Coronary artery (tissue), 2 donors: ENCODE measurements at regions not wholly inside any gene's neighbourhood (a gene's known extent, or its start where the extent isn't known, plus 50 kb on each side); places are given as distances from the start of the nearest gene placed in this dataset.

ENCODE experiments used
- DNase-seq: peaks from one replicate; pipeline ENCODE4 v3.0.0-alpha.2; 2017; ENCODE audit warnings: low spot score
- H3K27ac ChIP-seq, 2 donors: fragments of 200-600 bp; sonication (generic); one replicate each; pipeline ENCODE4 v1.5.1; 2016 to 2019
- H3K4me3 ChIP-seq: fragments of 200-600 bp; sonication (generic); 2 replicates; pipeline ENCODE4 v1.5.1; 2016; ENCODE audit warnings: mild to moderate bottlenecking, moderate library complexity
- TF ChIP-seq, protein P1 (sequence below): fragments of 200-600 bp; sonication (generic); IDR thresholded peaks from one replicate; pipeline ENCODE4 v1.5.1; 2019; ENCODE audit warnings: antibody characterized with exemption

DNA sequence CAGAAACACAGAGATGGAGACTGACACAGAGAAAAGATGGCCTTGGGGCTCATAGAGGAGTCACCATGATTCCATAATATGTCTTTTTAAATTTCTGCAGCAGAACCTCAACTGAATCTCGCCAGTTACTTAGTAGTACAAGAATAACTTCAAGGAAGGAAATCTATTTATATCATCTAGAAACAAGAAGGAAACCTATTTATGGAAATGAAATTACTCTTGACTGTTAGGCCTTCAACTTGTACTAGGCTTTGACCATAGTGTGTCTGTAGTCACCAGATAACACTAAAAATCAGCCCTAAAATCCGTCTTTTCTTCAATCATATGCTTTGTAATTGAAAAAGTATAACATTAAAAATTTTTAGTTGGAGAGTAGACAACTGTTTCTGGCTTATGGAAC, 740.4 kb downstream of the TRIML1 start:
- Histone ChIP-seq H3K4me3 (no peak overlapping the region), H3K27ac (no peak overlapping the region)
- TF ChIP-seq, protein P1, sequence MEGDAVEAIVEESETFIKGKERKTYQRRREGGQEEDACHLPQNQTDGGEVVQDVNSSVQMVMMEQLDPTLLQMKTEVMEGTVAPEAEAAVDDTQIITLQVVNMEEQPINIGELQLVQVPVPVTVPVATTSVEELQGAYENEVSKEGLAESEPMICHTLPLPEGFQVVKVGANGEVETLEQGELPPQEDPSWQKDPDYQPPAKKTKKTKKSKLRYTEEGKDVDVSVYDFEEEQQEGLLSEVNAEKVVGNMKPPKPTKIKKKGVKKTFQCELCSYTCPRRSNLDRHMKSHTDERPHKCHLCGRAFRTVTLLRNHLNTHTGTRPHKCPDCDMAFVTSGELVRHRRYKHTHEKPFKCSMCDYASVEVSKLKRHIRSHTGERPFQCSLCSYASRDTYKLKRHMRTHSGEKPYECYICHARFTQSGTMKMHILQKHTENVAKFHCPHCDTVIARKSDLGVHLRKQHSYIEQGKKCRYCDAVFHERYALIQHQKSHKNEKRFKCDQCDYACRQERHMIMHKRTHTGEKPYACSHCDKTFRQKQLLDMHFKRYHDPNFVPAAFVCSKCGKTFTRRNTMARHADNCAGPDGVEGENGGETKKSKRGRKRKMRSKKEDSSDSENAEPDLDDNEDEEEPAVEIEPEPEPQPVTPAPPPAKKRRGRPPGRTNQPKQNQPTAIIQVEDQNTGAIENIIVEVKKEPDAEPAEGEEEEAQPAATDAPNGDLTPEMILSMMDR = no peak
- DNase-seq = no peak

DNA sequence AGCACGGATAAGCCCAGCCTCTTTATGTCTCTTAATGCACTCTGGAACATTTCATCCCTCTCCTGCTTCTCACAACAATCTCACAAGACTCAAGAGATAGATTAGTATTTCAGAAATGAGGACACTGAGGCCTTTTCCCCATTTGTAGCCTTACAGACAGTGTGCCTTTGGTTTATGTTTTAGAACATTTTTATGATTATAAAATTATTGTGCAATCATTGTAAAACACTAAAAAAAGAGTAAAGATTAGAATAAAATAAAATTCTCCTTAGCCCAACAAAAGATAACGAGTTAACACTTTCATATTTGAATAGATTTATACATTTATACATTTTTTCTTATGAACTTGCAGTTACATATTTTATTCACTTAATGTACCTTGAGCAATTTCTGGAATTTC, 748.7 kb downstream of the TRIML1 start:
- H3K27ac ChIP-seq = no peak overlapping the region
- no peak for DNase-seq
- TF ChIP-seq, protein P1 = no peak

DNA sequence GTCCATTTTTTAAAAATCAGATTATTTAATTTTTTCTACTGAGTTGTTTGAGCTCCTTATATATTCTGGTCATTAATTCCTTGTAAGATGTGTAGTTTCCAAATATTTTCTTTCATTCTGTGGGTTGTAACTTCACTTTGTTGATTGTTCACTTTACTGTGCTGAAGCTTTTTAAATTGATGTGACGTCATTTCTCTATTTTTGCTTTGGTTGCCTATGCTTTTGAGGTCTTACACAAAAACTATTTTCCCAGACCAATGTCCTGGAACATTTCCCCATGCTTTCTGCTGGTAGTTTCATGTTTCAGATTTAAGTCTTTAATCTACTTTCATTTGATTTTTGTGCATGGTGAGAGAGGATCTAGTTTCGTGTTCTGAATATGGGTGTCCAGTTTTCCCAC, 753.6 kb downstream of the TRIML1 start:
- DNase-seq = no peak
- H3K4me3 ChIP-seq = no peak overlapping the region
- TF ChIP-seq, protein P1 = no peak
- no peak overlapping the region for H3K27ac ChIP-seq

More for the DNA sequence above, 748.7 kb downstream of the TRIML1 start:
- no peak overlapping the region for H3K4me3 ChIP-seq

DNA sequence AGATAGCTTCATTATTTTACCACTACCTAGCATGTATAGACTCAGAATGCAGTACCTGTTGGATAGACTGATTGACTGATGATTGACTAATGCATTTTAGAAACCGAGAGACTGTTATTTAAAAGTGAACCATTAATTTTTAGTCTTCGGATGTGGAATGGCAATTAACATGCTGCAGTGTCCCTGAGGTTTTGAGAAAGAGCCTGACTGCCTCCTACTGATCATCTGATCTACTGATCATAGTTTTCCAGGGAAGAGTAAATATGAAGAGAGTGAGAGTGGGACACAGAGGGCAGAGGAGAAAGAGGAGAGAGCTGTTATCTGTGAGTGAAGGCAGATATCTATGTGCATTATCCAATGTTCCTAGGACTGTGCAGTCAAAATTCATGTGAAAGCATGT, 764.7 kb downstream of the TRIML1 start:
- Histone ChIP-seq H3K4me3 (no peak overlapping the region), H3K27ac (no peak overlapping the region)
- TF ChIP-seq, protein P1 = no peak
- no peak for DNase-seq

DNA sequence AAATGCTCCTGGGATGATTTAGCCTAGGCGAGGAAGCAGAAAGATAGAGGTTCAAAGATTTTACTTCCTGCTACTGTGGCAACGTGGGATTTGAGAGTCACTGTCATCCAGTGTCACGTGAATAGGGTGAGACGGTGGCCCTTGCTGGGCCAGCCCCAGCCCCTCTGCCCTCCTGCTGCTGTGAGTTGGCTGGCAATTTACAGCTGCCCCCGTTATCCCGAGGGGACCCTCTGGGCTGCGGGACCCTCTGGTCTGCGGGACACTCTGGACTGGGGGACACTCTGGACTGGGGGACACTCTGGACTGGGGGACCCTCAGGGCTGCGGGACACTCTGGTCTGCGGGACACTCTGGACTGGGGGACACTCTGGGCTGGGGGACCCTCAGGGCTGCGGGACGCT, 765.4 kb downstream of the TRIML1 start:
- Histone ChIP-seq H3K4me3 (no peak overlapping the region), H3K27ac (no peak overlapping the region)
- DNase-seq = no peak
- TF ChIP-seq, protein P1 = no peak

DNA sequence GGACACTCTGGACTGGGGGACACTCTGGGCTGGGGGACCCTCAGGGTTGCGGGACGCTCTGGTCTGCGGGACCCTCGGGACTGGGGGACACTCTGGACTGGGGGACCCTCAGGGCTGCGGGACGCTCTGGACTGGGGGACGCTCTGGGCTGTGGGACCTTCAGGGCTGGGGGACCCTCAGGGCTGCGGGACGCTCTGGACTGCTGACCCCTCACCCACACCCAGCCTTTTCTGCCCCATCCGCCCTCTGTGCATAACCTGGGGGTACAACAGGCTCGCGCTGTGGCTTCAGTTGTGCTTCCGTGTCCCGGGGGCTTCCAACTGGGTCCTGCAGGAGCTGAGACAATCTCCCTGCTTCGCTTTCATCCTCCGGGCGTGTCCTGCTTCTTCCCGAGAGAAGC, 766.0 kb downstream of the TRIML1 start:
- no peak overlapping the region for H3K4me3 ChIP-seq
- H3K27ac ChIP-seq = no peak overlapping the region
- DNase-seq = no peak
- TF ChIP-seq, protein P1 = no peak

DNA sequence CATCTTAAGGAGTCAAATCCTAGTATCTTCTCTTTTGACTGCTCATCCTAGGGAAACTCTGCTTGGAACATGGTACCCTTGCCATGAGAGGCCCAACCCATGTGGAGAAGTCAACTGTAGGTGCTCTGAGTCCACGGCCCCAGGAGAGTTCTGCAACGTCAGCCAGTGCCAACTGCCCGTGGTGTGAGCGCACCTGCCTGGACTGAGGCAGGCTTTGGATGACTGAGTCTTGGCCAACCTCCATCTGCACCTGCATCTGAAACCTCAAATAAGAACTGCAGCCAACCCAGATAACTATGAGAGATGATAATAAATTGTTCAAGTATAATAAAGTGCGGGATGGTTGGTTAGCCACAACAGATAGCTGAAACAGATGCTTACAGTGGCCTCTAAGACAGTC, 772.0 kb downstream of the TRIML1 start:
- no peak for DNase-seq
- TF ChIP-seq, protein P1 = no peak
- H3K4me3 ChIP-seq = no peak overlapping the region

More for the DNA sequence above, 772.0 kb downstream of the TRIML1 start:
- H3K27ac ChIP-seq = no peak overlapping the region
